ENCODE measurements at regions not wholly inside any gene's neighbourhood (a gene's known extent, or its start where the extent isn't known, plus 50 kb on each side); places are given as distances from the start of the nearest gene placed in this dataset.

- TF ChIP-seq RAD21 (IDR thresholded peaks at IDR 0.05 in 1 of 2, conservative IDR thresholded peaks at IDR 0.05 in 1 of 2; ENCODE audit: low read depth in 2 of 2, low read length in 2 of 2) (no peak), JUN (IDR thresholded peaks at IDR 0.05; ENCODE audit: low read depth, low read length) (no peak)
Observed at GRCh38 chr9:2966565-2967300, 122.8 kb upstream of the PUM3 start (continued).
